GM18870 (cell line): ENCODE measurements at regions not wholly inside any gene's neighbourhood (a gene's known extent, or its start where the extent isn't known, plus 50 kb on each side); places are given as distances from the start of the nearest gene placed in this dataset.
"Not testable (repeated sequence)": the region's sequence is repeated elsewhere in the genome, so short reads cannot be mapped to it uniquely, and the experiment has no call there.

ENCODE experiments used
- ATAC-seq: cut with Tn5 transposase; IDR thresholded peaks from one replicate; pipeline ENCODE4 v1.9.1; 2021; ENCODE audit warnings: moderate library complexity; ENCODE audit not compliant: unreplicated experiment

DNA sequence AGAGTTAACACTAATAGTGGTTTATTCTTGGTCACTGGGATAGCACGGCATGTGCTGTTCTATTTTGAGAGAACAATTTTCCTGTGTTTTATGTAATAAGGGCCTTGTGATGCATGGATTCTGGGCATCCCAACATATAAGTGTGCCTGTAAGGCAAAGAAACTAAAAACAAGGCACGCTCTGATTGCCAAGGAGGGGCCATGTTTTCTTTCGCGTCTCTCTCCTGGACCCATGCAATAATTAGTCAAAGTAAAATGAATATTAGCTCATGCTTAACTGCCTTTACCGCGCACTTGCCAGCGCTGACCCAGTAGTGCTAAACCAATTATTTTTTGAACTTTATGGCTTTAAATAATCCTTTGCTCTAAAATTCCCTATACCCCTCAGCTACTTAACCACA is 140.9 kb downstream of the PSAT1 start:
- no peak for ATAC-seq

GRCh38 chr9:78438211-78438610 is 141.3 kb downstream of the PSAT1 start:
- no peak for ATAC-seq

- ATAC-seq = no peak
These were observed 141.9 kb downstream of the PSAT1 start for GRCh38 chr9:78438780-78439179.

GRCh38 chr9:78439190-78439865 is 142.4 kb downstream of the PSAT1 start:
- peak; percentile 91 for ATAC-seq

DNA sequence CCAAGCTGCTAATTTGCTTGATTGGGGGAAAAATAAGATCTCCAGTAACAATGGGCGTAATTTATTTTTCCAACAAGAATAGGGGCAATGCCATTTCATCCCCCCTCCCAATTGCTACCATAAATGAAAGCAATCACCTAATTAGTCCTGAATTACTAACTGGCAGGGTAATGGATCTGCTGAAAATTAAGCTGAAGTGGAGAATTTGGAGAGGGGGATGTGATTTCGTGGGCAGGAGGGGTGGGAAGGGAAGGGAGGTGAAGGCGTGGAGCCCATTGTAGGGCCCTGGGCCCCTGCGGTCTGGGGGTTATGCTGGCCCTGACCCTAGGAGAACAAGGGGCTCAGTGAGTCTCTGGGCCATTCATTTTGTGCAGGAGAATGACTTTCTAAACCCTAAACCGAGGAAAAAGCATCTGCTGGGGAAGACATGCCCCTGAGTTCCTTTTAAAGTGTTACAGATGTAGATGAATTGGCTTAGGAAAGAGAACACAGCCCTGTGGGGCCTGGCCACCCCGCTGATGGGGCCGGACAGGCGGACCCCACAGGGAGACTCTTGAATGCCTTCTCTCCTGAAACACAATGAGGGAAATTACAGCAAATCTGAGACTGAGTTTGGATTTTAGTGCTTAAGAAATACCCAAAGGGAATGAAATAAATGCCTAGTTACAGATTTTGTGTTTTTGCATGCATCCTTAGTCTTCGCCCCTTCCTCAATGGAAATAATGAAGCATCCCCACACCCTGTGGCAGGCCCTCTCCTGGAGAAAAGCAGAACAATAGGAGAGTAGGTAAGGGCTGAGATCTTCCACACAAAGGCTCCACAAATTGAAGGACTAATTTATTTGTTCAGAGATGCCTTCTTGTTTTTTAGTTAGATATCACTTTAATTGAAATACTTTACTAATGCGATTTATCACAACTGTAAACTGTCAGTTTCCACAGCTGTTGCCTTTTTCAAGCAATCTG is 143.2 kb downstream of the PSAT1 start:
- no peak for ATAC-seq

DNA sequence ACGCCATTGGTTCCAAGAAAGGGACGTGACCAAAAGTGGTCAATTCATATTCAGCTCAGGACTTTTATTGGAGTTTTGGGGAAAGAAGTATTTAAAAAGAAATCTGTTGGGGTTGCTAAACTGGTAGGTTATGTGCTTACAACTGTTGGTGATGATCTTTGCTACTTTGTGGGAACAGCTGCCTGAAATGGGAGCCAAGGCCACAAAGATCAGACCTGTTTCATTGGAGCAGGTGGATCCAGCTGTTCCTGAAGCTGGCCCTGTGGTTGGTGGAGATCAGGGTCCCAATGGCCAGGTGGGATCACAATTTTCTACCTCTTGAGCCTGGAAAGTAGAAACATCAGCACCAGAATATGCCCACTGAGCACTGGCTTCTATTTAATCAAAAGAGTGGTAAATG is 144.5 kb downstream of the PSAT1 start:
- ATAC-seq = no peak

DNA sequence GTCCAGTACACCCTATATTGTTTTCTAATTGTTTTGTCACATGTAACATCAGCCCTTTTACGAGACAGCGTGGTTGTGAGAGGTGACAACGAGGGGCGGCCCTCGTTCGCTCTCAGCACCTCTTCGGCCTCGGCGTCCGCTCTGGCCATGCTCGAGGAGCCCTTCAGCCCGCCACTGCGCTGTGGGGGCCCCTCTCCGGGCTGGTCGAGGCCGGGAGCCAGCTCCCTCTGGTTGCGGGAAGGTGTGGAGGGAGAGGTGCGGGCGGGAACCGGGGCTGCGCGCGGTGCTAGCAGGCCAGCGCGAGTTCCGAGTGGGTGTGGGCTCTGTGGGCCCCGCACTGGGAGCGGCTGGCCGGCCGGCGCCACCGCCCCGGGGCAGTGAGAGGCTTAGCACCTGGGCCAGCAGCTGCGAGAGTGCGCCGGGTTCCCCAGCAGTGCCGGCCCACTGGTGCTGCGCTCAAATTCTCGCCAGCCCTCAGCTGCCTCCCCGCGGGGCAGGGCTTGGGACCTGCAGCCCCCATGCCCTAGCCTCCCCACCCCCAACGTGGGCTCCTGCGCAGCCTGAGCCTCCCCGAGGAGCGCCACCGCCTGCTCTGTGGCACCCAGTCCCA is 145.0 kb downstream of the PSAT1 start:
- no peak for ATAC-seq

GRCh38 chr9:78442577-78442976 is 145.7 kb downstream of the PSAT1 start:
- ATAC-seq = not testable (repeated sequence)

DNA sequence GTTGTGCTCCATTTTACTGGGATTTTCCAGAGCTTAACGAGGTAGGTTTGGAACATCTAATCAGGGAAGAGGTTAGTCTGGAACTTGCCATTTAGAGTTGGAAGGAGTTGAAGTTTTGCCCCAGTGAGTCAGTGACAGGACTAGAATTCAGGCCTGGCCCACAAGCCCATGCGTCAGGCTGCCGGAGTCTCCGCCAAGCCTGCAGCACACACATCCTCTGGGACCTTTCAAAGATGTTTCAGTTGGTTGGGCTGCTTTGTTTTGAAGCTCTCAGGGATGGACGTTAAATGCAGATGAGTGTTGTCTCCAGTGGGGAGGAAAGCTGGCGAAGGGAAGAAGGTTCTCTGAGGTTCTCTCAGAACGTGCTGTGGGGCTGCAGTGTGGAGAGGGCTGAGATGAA is 147.0 kb downstream of the PSAT1 start:
- ATAC-seq = no peak

DNA sequence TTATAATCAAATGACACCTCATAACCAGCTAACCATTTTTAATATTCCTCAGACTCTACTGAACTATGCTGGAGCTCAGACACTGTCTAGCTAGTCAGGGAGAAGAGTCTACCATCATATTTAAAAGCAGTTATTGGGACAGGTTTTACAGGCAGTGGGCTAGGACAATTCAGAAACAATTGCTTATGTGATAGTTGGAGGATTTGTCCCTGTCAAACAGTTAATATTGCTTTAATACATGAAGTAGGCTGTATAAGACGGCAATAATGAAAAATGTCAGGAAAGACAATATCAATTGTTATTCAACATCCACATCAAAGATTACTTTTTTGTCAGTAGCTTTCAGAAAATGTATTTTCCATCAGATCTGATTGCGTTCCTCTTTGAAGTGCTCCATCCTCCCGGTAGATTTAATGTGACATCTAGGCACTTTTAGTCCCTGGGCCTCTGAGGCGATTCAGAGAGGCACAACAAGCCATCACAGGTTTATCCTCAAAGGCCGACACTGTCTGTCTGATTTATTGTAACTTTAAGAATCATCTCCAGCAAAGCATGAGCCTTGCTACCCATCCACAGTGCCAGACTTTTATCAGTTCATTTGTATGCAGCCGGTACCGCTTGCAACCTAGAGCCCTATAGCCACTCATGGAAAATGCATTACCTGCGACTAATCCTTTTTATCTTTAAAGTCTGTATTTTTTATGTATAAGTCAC is 152.2 kb downstream of the PSAT1 start:
- no peak for ATAC-seq

GRCh38 chr9:78453450-78453849 is 156.5 kb downstream of the PSAT1 start:
- ATAC-seq = no peak

- ATAC-seq = no peak
These were observed 165.7 kb downstream of the PSAT1 start for GRCh38 chr9:78462611-78463010.

GRCh38 chr9:78463750-78464149 is 166.8 kb downstream of the PSAT1 start:
- ATAC-seq = no peak

- ATAC-seq = no peak
These were observed 171.3 kb downstream of the PSAT1 start for GRCh38 chr9:78468231-78468630.

- no peak for ATAC-seq
These were observed 172.2 kb downstream of the PSAT1 start for GRCh38 chr9:78468974-78469576.

- ATAC-seq = no peak
These were observed 173.3 kb downstream of the PSAT1 start for GRCh38 chr9:78470216-78470615.

GRCh38 chr9:78470741-78471140 is 173.8 kb downstream of the PSAT1 start:
- ATAC-seq = no peak

DNA sequence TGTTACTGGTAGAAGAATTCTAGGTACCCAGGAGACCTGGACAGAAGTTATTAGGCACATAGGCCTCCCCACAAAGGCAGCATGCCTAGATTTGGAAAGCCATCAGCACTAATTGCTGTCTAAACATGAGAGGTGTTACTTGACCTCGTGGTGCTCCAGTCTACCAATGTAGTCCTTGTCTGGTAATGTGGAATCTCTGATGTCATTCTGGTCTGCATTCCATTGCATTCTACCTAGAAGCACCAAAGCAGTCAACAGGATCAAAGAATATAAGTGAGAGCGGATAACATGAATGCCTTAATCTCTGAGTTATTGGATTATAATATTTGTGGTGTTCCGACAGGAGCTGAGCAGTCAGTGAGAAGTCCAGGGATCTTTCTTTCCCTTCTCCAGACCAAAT is 175.2 kb downstream of the PSAT1 start:
- no peak for ATAC-seq

GRCh38 chr9:78479441-78479840 is 182.5 kb downstream of the PSAT1 start:
- no peak for ATAC-seq

GRCh38 chr9:78486661-78487060 is 189.7 kb downstream of the PSAT1 start:
- no peak for ATAC-seq

GRCh38 chr9:78490231-78490630 is 193.3 kb downstream of the PSAT1 start:
- no peak for ATAC-seq
